AG09319 (cell line): ENCODE measurements at regions not wholly inside any gene's neighbourhood (a gene's known extent, or its start where the extent isn't known, plus 50 kb on each side); places are given as distances from the start of the nearest gene placed in this dataset.

Source experiments
- DNase-seq: peaks from one replicate; pipeline ENCODE4 v3.0.0-alpha.2; 2010; ENCODE audit warnings: low read depth; ENCODE audit errors: extremely low read depth
- CTCF ChIP-seq: IDR thresholded peaks from 2 replicates; pipeline ENCODE4 v1.5.1; 2011; ENCODE audit warnings: low read depth, mild to moderate bottlenecking, inconsistent platforms, low read length, moderate library complexity

- no peak for TF ChIP-seq CTCF
- no peak for DNase-seq
Measured at GRCh38 chr7:46256870-46257661, 336.0 kb upstream of the IGFBP3 start.

GRCh38 chr7:46253520-46253919 is 332.4 kb upstream of the IGFBP3 start:
- DNase-seq = no peak
- no peak for TF ChIP-seq CTCF

GRCh38 chr7:46247664-46248063 is 326.6 kb upstream of the IGFBP3 start:
- no peak for TF ChIP-seq CTCF

GRCh38 chr7:46245586-46246111 is 324.6 kb upstream of the IGFBP3 start:
- TF ChIP-seq CTCF = no peak
- no peak for DNase-seq

More at GRCh38 chr7:46247664-46248063, 326.6 kb upstream of the IGFBP3 start:
- no peak for DNase-seq

GRCh38 chr7:46244757-46245156 is 323.7 kb upstream of the IGFBP3 start:
- no peak for TF ChIP-seq CTCF
- DNase-seq = no peak

GRCh38 chr7:46243406-46243805 is 322.3 kb upstream of the IGFBP3 start:
- TF ChIP-seq CTCF = no peak
- DNase-seq = no peak

GRCh38 chr7:46239846-46240245 is 318.8 kb upstream of the IGFBP3 start:
- no peak for TF ChIP-seq CTCF
- no peak for DNase-seq
